Kasumi-1 (cell line): ENCODE measurements at regions not wholly inside any gene's neighbourhood (a gene's known extent, or its start where the extent isn't known, plus 50 kb on each side); places are given as distances from the start of the nearest gene placed in this dataset.

ENCODE experiments used
- DNase-seq, 2 experiments: peaks; one replicate each; lab custom pipeline; 2025; lab: John Stamatoyannopoulos, UW

DNA sequence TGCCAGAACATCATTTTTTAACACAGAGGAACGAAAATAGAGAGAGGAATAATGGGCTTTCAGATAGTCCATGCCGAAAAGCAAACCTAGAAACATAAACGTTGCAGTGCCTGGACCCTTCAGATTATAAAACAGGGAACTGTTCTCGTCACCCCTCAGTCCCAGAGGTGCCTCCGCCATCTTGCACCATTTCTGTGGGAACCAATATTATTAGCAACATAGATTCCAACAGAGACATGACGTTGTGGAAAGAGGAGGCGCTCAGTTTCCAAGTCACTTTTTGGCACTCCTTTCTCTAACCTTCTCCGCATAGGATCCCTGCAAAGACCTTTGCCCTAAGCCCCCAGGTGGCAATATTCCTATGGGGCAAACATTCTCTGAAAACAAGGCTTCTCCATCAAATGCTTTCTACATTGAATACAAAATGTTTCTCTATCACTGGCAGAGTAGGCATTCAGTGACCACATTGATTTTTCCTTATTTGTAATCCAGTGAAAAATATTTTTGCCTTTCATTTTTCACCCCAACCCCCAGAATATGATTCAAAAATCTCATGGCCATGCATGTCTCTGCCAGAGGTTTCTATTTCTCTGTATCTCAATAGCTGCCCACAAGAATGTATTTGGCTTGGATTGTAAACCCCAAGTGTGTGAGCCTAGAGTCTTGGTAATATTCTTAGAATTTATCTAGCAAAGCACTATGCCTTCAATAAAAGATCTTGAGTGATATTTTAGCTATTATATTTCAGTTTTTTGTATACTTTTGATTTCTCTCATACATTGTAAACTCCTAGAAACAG lies 500.8 kb upstream of the WWC1 start:
- no peak for DNase-seq

DNA sequence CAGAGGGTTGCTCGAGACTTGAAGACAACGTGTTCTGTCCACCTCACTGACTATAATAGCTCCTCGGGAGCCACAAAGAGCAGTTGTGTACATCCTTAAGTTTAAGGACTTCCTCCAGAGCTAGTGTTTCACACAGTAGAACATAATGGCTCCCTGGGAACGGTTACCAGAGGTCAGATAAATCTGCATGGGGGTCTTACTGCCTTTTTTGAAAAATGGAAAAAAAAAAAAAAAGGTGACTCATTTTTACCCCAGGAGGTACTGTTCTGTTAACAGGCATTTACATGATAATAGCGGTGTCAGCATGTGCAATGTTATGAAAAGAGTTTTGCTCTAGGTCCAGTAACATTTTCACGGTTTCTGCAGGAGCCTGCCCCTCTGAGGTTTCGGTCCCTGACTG lies 498.9 kb upstream of the WWC1 start:
- no peak for DNase-seq

DNA sequence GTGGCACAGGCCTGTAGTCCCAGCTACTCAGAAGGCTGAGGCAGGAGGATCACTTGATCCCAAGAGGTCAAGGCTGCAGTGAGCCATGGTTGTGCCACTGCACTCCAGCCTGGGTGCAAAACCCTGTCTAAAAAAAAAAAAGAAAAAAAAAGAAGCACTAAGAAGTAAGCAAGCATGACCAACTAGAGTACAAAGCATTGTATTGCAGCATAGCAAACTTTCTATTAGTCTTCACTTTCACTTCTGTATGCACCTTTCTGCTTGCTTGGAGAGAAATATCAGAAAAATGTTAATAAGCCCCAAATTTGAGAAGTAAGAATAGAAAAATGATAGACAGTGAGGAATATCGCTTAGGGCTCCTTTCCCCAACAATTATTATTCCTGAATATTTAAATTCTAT lies 497.7 kb upstream of the WWC1 start:
- no peak for DNase-seq

DNA sequence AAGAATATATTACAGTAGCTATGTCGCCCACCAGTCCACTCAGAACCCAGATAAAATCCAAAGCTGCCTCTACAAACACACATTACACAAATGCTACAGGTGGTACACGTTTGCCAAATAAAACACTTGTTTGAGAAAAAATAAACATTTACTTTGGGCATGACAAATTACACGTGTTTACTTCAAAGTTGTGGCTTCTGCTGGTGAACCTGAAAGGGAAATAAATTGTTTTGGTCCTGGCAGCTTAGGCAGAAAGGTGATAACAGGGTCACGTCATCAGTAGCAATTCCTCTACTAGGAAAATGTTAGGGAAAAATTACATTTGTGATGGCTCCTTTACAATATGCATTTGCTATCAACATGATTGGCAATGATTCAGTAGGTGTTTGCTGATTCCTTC lies 497.3 kb upstream of the WWC1 start:
- no peak for DNase-seq

DNA sequence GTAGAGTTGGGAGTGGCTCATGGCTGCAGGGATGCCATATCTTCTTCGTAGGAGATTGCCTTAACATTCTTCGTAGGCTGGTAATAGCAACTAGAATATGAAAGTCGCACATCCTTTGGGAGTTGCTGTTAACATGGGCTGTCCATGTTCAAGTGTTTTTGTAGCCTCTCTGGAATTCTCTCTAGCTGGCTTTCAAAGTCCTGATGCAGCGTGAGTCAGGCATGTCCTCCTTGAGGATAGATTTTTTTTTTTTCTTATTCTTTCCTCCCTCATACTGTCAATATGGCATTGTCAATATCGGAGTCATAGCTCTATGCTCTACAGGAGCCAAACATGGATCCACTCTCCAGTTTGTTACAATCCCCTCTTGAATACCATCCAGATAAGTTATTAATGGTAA lies 494.8 kb upstream of the WWC1 start:
- DNase-seq: no peak

DNA sequence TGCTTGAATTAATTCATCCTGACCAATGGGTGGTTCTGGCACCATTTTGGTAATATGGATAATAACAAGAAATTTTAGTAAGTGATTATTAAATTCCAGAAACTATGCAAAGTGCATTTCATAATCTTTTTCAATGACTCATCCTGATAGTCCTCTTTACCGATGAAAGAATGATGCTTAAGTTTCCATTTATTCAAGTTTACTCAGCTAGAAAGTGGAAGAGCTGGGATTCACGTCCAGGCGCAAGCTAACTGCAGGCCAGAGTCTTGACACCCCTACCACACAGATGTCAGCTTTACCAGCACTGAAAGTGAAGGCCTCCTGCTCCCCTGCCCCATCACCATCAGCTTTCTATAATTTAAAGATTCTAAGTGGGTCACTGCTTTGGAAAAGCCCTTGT lies 493.5 kb upstream of the WWC1 start:
- DNase-seq: no peak

DNA sequence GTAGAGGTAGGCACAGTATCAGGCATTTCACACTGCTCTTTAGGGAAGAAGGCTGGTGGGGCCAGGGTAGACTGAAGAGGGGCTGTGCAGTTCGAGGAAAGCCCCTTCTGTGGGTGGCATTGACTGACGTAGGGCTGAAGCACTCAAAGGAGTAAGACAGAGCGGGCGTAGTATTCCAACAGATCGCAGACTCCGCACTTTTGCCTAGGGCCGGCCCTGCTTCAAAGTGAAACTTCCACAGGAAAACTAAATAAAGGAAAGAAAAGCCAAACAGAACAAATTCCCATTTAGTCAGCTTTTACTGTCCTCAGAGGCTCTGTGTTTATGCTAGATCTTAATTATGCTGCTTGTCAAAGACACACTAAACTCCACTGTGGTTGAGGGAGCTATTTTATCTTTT lies 493.0 kb upstream of the WWC1 start:
- DNase-seq: no peak

DNA sequence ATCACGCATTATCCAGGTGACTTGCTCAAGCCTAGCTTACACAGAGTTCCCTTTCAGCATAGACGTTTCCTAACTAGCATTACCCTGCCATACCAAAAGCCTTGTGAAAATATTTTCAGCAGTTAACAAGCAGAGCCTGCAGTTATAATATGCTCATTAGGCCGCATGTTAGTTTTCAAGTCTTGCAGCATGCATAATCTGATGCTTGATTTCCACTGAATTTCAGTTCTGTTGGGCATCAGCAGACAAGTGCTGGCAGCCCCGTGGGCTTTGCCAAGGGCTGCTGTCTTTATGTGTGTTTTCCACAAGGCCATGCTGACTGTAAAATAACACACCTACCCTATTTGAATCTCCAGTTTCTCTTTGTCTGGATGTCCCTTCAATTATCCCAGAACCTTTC lies 491.0 kb upstream of the WWC1 start:
- no peak for DNase-seq

DNA sequence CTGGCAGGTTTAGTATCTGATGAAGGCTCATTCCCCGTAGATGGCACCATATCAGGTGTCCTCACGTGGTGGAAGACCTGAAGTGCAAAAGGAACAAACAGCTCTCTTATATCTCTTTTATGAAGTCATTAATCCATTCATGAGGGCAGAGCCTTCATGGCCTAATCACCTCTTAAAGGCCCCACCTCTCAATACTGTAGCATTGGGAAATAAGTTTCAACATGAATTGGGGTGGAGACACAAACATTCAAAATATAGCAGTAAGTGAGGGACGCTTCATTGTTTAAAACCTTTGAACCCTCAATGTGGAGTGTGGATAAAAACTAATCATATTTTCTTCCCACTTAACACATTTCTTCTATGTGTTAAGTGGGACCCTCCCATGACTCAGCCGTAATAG lies 489.4 kb upstream of the WWC1 start:
- DNase-seq: no peak

DNA sequence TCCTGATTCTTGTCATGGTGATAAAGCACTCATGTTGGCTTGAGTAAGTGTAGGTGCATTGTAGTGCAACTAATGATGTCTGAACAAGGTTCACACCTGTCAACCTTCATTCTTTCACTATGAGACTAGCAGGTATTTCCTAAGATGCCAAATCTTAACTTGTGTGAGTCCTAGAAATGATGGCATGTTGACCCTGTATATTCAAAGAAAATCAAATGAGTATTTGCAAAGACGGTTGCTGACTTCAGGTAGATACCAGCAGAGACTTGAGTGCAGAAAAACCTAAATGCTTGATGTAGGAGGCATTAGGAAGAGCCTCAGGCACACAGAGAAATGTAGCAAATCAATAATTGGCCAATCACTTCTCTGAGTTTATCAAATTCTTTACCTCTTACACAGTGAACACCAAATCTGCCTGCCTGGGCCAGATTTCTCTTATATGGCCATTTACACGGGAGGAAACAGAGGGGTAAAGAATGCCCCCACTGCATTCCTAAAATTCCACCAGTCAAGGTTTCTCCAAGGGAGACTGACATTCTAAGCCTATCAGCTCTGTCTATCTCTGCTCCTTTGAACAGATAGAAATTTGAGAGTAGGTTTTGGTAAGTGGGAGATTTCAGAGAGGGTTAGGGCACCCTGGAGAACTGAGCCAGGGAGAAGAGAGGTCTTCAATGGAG lies 488.6 kb upstream of the WWC1 start:
- DNase-seq: no peak

DNA sequence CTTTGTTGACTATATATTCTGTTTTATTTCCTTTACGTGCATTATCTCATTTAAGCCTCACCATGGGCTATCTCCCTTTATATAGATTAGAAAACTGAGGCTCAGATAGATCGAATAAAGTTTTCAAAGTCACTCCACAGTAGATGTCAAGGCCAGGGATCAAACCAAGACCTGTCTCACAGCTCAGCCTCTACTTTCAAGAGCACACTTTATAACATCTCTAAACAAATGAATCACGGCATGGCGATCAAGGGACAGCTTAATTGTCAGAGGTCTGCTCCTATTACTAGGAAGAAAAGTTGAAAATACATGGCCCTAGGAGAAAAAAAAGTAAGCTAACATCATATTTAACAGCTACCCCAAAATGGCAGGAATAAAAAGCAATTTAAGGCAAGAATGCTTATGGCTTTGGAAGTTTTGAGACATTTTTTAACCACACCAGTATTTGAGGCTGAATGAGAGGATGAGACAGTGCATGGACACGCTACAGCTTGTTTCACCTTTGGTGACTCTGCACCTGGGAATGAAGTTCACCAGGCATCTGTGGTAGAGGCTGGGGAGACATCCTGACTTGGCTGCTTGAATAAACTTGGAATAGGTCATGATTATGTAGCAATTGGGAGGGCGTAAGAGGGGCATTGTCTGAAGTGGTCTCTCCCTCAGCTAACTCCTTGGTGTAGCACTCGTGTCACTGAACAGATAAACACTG lies 486.8 kb upstream of the WWC1 start:
- DNase-seq: no peak

DNA sequence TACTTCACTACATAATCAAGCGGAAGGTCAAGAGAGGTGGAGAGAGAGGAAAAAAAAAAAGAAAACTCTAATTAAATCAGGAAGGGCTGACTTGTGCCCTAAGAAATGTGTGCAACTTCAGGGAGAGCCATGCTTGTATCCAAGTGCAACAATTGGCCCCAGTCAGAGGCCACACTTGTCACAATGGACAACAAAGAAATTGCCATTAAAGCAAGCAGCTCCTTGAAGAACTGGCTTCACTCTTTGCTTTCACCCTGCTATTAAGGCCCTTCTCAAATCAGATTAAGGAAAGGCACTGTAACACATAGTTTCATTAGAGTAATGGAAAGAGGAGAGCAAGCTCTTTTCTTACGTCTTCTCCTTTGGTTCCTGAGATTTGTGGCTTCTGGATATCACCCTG lies 480.9 kb upstream of the WWC1 start:
- DNase-seq: no peak

DNA sequence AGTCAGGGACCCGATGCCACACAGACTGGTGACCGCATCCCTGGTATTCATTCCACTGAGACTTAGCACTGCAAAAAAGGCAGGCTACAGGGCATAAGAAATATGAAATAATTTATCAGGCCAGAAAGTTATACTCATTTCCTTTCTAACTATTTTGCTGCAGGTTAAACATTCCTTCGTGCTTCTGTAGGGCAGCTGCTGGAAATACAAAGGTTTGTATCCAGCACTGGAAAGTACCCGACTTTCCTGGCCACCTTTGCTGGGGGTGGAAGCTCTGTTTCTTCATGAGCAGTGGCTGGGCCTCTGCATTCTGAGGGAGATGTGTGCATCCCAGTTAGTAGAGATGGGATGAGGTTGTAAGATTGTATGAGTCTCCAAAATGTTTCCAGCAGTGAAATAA lies 478.6 kb upstream of the WWC1 start:
- DNase-seq: no peak

DNA sequence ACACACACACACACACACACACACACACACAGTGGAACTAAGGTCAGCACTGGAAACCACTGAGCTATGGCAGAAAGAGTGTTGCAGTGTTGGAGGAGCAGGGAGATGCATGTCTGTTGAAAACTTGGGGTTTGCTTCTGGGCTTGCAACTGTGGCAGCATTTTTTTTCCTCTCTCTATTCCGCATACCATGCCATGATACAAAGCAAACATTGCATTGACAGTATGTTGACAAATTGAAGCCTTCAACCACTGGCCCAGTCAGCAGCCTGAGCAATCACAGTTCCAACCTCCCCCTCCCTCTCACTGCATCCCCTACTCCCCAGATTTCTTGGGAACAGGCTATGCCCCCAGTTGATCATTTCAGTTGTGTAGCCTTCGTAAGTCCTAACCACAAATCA lies 478.1 kb upstream of the WWC1 start:
- DNase-seq: no peak

DNA sequence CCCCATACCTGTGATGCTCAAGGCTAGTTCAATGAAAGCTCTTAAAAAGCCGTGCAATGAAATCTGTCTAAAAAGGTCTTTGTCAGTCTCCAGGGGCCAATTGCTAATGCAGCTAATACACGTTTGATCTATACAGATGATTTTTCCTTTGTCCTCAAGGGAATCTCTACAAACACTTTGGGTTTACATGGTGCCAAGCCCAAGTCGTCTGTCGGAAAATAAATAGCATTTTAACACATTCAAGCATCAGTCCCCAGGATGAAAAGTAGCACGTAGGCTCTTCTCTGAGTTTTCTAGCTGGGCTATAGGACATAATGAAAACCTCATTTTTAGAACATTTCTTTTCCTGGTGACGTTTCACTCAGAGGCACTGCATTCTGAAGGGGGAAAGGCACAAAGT lies 477.4 kb upstream of the WWC1 start:
- DNase-seq: no peak

DNA sequence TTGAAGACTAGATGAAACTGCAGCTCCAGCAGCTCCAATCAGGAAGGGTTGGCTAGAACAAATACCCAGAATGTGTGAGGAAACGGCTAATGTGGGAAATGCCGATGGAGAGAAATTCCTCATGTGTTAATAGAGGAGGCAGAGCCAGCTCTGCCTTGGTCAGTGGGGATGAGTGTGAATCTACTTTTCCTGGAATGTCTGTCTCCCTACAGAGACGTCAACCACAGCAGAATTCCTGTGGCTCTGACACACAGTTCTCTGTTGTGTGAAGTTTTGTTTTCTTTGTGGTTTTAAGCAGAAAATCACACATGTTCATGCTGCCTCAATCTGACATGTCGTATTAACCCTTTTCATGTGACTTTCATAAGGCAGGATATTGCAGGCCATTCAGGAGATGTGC lies 476.6 kb upstream of the WWC1 start:
- no peak for DNase-seq

DNA sequence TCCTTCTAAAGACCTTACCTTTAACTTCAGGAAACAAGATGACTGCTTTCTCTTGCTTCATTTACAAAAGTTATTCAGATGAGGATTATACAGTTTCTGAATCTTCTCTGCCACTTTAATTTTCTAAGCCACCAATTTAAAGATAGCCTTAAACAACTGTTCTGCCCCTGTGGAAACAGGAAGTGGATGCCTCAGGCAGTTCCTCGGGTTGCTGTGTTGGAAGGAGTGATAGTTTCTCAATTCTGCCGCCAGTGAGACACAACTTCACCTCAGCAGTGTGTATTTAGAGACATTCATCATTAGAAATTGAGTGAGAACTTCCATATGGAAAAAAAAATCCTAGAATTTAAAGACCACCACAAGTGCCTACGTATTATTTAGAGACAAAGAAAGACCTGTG lies 475.1 kb upstream of the WWC1 start:
- DNase-seq: peak; percentile 78 to 83

DNA sequence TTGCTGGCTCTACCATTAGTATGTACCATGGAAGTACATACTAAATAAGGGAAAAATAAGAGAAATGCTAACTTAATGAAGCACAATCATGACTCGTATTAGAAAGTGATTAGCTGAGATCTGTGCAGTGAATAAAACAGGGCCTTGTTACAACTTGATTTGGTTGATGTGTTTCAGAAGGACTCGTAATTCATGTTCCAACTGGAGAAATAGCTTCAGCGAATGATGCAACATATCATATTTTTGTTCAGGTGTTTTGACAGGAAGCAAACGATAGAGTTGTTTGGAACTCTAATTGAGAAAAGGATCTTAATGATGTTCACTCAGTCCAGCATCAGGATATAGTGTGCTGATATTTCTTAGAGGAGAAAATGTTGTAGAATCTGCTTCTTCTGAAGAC lies 474.6 kb upstream of the WWC1 start:
- DNase-seq: no peak

DNA sequence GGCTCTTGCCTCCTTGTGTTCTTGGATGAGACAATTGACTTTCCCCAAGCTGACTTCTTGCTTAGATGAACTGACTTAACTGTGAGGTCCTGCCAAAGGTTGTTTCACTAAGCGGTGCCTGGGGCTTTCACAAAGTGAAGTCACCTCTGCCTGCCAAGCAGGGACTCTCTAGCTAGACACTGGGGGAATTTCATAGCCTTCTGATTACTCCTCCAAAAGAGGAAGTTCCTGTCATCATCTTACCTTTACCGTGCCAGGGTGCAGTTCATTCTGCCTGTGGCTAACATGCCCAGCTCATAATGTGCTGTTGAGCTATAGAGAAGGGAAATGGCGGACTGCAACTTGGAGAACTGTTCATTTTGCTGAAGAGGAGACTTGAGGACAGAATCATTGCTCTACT lies 472.0 kb upstream of the WWC1 start:
- no peak for DNase-seq

DNA sequence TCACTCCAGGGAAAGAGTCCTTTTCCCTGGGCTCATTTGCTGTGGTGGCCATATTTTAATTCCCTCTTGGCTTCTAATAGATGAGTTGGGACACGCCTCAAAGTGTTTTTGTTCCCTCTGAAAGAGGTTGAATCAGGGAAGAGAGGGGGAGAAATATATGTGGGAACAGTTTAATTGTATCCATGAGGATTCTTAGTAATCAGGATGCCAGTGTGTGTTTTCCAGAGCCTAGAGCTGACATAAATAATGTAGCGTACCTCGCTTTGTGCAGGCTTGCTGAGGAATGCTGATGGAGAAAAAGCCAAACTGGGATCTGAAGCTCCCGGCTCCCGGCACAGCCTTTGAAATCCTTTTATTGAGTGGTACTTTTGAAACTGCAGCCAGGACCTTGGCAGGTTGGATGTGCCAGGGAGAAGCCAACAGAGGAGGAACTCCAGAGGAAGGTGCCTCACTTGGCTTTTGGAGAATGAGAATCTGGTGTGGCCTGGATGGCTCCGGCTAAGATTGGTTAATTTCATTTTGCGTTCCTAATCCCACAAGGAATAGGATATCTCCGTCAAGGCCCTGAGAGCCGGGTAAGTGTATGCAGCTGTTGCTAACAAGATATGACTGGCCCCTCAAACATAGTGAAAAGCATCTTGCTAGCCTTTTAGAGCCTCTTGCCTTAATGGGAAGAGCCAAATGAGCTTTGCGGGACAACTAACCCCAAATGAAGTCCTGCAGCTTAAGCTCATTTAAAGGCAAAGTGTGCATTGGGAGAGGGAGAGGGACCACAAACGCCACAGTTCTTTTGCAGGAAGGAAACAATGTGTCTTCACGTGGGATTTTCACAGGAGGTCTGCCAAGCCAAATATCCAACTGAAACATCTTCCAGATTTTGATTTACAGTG lies 471.1 kb upstream of the WWC1 start:
- no peak for DNase-seq

DNA sequence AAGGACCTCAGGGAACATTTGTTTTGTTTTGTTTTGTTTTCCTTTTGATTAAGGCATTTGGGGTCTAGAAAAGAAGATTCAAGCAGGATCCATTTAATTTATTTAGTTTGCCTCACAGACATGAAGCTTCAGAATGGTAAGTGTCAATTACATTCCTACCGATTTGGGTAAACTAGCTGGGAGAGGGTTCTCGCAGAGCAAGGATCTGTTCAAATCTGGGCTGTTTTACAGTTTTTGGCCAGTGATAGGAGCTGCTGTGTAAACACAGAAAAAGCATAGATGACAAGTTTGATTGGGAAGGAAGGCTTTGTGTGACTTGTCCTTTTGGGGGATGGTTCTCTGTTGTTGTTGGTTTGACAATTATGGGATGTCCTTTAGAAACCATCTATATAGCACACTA lies 470.3 kb upstream of the WWC1 start:
- no peak for DNase-seq

DNA sequence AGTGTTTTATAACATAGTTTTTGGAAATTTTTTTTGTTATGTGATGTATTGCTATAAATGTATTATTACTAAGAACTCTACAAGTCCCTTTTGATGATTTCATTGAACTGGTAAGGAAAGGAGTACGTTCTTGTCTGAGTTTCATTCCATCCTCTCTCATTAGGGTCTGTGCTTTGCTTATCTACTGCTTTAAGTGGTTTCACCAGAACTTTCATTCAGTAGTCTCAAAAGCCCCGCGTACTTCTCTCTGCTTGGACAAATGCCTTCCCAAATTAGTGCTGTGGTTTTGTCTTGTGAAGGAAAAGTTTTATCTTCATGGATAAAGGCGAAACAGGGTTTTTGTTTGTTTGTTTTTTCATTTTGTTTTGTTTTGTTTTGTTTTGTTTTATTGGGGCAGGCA lies 469.8 kb upstream of the WWC1 start:
- no peak for DNase-seq
